D341Med (cell line): ENCODE measurements at regions not wholly inside any gene's neighbourhood (a gene's known extent, or its start where the extent isn't known, plus 50 kb on each side); places are given as distances from the start of the nearest gene placed in this dataset.
"Not testable (repeated sequence)": the region's sequence is repeated elsewhere in the genome, so short reads cannot be mapped to it uniquely, and the experiment has no call there.

Experiments
- DNase-seq: peaks from one replicate; pipeline ENCODE4 v3.0.0; 2012; ENCODE audit warnings: low spot score

DNA sequence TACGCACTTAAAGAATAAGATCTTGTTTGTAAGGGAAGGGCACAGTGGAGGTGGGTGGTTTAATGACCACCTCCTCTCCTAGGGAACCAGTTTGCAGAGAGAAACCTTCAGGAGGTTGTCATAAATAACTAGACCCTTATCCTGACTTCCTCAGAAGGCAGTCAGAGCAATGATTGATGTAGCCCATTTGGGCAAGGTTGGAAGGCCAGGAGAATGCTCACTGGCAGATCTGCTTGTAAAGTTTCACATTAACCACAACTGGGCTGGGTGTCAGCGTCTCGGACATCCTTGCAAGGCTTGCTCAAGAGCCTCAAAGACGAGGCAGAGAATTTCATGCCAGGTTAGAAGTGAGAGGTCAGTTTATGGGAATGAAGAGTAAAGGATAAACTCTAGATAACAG lies 87.6 kb upstream of the TRABD2B start:
- DNase-seq, result no peak

- no peak for DNase-seq
Measured at GRCh38 chr1:48082271-48082962, 85.2 kb upstream of the TRABD2B start.

GRCh38 chr1:48080331-48081255 lies 83.4 kb upstream of the TRABD2B start:
- DNase-seq, result no peak

DNA sequence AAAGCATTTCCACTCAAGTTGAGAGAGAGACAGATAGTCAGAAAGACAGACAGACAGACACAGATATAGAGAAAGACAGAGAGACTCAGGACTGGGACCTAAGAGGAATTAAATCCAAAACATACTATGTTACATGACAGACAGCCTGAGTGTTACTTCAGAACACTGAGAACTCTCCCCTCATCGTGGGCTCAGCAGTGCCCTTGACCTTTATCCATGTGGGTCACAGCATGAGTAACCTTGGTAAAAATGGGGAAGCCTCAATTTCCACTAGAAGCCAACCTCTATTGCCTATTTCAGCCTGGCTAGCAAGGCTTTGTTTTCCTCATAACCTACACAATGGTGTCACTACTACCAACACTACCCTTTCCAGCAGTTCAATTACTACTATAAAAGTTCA lies 81.9 kb upstream of the TRABD2B start:
- no peak for DNase-seq

GRCh38 chr1:48077795-48078222 lies 80.6 kb upstream of the TRABD2B start:
- no peak for DNase-seq

DNA sequence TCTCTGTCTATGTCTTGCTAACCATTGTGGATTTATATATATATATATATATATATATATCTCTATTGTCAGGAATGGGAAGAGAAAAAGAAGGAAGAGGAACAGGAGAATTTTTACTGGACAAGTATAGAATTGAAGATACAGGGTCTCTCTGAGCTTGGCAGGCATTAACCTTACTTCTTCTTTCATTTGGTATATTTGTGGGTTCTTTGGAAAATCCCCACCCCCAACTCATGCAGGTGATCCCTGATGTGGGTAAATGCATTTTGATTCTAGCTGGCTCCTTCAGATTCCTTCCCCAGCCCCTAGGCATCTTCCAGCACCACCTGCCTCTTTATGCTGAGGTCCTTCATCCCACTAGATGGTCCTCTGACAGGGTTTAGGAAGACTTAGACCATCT lies 78.8 kb upstream of the TRABD2B start:
- no peak for DNase-seq

GRCh38 chr1:48073798-48074530 lies 76.8 kb upstream of the TRABD2B start:
- DNase-seq, result peak; percentile 33

GRCh38 chr1:48071513-48071912 lies 74.3 kb upstream of the TRABD2B start:
- no peak for DNase-seq

DNA sequence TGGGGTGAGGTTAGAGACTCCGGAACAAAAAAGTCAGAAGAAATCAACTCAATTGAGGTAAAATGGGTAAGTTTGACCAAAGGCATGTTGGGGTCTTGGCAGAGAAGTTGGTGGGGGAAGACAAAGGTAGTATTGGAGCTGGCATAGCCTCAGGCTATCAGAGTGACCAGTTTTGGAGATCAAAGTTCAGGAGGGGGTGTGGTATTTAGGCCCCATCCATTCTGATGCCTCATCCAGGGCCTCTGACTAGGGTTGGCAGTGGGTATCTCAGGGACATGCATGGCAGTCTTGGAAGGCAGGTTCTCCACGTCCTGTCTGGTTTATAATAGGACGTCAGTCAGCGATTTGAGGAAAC lies 73.2 kb upstream of the TRABD2B start:
- no peak for DNase-seq

DNA sequence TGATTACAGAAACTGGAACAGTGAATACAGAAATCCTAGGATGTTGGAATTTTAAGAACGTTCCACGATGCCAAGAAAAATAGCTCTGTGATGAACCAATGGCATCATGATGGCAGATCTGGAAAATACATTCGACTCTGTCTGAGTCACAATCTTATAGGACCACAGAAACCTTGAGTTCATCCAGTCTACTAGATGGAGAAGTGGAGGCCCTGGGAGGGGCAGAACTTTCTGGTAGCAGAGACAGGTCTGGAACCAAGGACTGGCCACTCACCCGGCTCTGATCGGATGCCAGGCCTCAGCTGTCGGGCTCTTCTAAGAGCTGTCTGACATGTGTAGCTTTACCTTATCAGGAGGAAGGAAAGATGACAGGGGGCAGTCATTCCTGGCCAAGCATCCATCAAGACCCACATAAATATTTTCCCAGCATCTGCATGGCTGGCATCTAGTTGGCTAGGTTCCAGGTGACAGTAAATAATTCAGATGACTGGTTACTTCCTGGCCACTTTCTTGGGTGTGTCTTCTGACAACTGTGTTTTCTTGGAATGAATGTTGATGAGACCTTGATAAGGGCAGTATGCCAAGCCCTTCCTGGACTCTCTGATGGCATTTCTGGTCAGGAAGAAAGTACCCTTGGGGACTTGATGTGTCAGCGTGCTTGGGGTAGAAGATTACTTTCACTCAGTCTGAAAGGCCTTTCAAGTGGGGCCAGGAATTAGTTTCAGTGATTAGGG lies 72.6 kb upstream of the TRABD2B start:
- no peak for DNase-seq

- DNase-seq, result no peak
Measured at GRCh38 chr1:48068206-48068605, 71.0 kb upstream of the TRABD2B start.

GRCh38 chr1:48066936-48067335 lies 69.8 kb upstream of the TRABD2B start:
- DNase-seq, result no peak

GRCh38 chr1:48064693-48065092 lies 67.5 kb upstream of the TRABD2B start:
- not testable (repeated sequence) for DNase-seq

GRCh38 chr1:48062353-48062752 lies 65.2 kb upstream of the TRABD2B start:
- no peak for DNase-seq

GRCh38 chr1:48061162-48062136 lies 64.3 kb upstream of the TRABD2B start:
- DNase-seq, result peak; percentile 38

DNA sequence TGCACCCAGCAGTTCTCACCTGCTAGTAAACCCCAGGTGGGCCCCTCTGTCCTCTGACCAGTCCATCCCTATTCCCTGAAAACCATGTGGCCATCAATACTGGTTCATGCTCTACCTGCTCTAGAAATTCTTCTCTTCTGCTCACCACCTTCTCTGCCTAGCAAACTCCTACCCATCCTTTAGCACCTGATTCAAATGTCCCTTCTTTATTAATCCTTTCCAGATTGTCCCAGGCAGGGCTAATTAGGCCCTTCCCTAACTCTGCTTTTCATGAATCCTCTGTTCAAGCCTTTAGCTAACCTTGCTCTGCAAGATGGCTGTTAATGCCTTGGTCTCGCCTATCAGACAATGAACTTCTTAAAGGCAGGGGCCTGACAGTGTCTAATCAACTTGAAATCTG lies 62.1 kb upstream of the TRABD2B start:
- no peak for DNase-seq

DNA sequence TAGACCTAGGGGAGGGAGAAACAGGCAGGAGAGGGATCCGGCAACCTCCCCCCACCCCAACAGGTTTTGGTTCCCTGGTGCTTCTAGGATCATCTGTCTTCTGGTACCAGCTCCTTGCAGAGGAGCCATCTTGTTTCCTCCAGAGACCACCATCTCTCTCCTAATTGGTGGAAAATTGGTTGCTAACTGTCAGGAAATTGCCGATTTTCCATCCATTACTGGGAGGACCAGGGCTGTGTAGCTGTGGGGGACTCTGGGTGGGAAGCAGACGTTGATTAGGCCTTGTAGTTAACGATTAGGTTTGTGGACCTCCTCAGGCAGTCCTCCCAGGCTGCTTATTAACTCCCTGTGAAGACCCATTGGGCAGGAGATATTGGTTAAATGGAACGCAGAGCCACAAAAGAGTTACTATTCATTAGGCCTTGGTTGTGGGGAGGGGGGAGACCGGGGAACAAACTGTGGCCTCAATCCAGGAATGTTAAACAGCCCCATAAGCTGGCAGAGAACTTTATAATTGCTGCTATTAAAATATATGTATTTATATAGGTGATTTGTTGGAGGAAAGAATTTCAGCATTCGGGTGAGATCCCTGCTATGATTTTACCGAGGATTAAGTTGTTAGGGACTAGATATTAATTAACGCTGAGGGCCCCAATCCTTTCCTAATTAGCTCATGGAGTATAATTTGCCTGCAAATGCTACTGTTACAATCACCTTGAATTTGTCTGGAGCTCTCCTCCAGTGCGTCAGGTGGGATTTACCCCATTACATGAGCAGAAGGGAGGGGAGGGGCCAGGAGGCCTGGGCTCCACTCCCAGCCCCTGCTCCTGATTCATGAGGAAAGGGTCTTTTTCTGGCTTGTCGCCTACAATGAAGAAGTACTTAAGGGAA lies 61.2 kb upstream of the TRABD2B start:
- DNase-seq, result no peak

GRCh38 chr1:48057249-48057648 lies 60.1 kb upstream of the TRABD2B start:
- no peak for DNase-seq

GRCh38 chr1:48055876-48056764 lies 58.9 kb upstream of the TRABD2B start:
- DNase-seq, result no peak
